Fibroblast of lung (primary cell): ENCODE measurements at regions not wholly inside any gene's neighbourhood (a gene's known extent, or its start where the extent isn't known, plus 50 kb on each side); places are given as distances from the start of the nearest gene placed in this dataset.

Experiments
- CTCF ChIP-seq, 2 donors: IDR thresholded peaks in 1 of 2; conservative IDR thresholded peaks in 1 of 2; 1 replicate in 1 of 2; 2 replicates in 1 of 2; pipeline ENCODE4 v1.5.1; 2011 to 2012; ENCODE audit warnings: low read length in 2 of 2, control low read depth in 1 of 2, inconsistent platforms in 1 of 2, low read depth in 1 of 2, mild to moderate bottlenecking in 1 of 2
- EZH2 ChIP-seq: IDR thresholded peaks from 2 replicates; pipeline ENCODE4 v1.5.1; 2012; ENCODE audit warnings: low read length, control low read depth, mild to moderate bottlenecking; ENCODE audit errors: missing control alignments

- no peak for TF ChIP-seq CTCF (conservative IDR thresholded peaks at IDR 0.05 in 1 of 2, IDR thresholded peaks at IDR 0.05 in 1 of 2; ENCODE audit: low read depth in 1 of 2, low read length in 2 of 2)
- TF ChIP-seq EZH2 = no peak
Observed at GRCh38 chr1:239123260-239123659, 263.1 kb upstream of the CHRM3 start.
